AG04449 (cell line): ENCODE measurements at regions not wholly inside any gene's neighbourhood (a gene's known extent, or its start where the extent isn't known, plus 50 kb on each side); places are given as distances from the start of the nearest gene placed in this dataset.

Experiments
- CTCF ChIA-PET: fragments of 350-600 bp; formaldehyde crosslinking; extraction: SDS; loops from one replicate; lab custom pipeline; 2021; ENCODE audit warnings: antibody characterized with exemption; lab: Yijun Ruan, JAX
- POLR2A ChIA-PET: fragments of 400-600, 350-600 bp; formaldehyde crosslinking; extraction: SDS; loops from one replicate; lab custom pipeline; 2020; ENCODE audit warnings: antibody characterized with exemption, inconsistent platforms; lab: Yijun Ruan, JAX
- DNase-seq: peaks from one replicate; pipeline ENCODE4 v3.0.0-alpha.2; 2010; ENCODE audit warnings: low read depth, low spot score
- H3K4me3 ChIP-seq: 2 replicates; pipeline ENCODE4 v1.5.1; 2011; ENCODE audit warnings: low read depth, mild to moderate bottlenecking, control low read depth, low read length
- CTCF ChIP-seq: IDR thresholded peaks from one replicate; pipeline ENCODE4 v1.5.1; 2011; ENCODE audit warnings: mild to moderate bottlenecking, moderate library complexity, low read length, control low read depth, inconsistent platforms; ENCODE audit not compliant: insufficient read depth; ENCODE audit errors: missing control alignments

- TF ChIP-seq CTCF, result no peak
- DNase-seq, result no peak
- ChIA-PET CTCF (no interaction called here), POLR2A (no interaction called here)
- H3K4me3 ChIP-seq, result no peak overlapping the region
These were observed 290.7 kb upstream of the LMCD1 start for GRCh38 chr3:8210882-8211341.

- CTCF ChIA-PET, result interaction anchor here (1.5 kb wide), 1 partner anchor 27 kb away, joined by 3 read pairs; no protein-coding TSS in a partner anchor
- POLR2A ChIA-PET, result no interaction called here
These were observed 288.8 kb upstream of the LMCD1 start for GRCh38 chr3:8212794-8213193.

GRCh38 chr3:8213286-8213685, 288.3 kb upstream of the LMCD1 start:
- CTCF ChIA-PET, result interaction anchor here (1.5 kb wide), 1 partner anchor 27 kb away, joined by 3 read pairs; no protein-coding TSS in a partner anchor
- no peak for DNase-seq
- TF ChIP-seq CTCF, result no peak
- POLR2A ChIA-PET, result no interaction called here
- no peak overlapping the region for H3K4me3 ChIP-seq

More at GRCh38 chr3:8212794-8213193, 288.8 kb upstream of the LMCD1 start:
- no peak for DNase-seq
- no peak overlapping the region for H3K4me3 ChIP-seq
- TF ChIP-seq CTCF, result no peak

- ChIA-PET CTCF (no interaction called here), POLR2A (no interaction called here)
- no peak for TF ChIP-seq CTCF
- no peak overlapping the region for H3K4me3 ChIP-seq
- DNase-seq, result no peak
These were observed 285.8 kb upstream of the LMCD1 start for GRCh38 chr3:8215821-8216220.

- TF ChIP-seq CTCF, result no peak
- ChIA-PET CTCF (interaction anchor here (1.6 kb wide), 1 partner anchor 21 kb away, joined by 9 read pairs; no protein-coding TSS in a partner anchor), POLR2A (no interaction called here)
- no peak for DNase-seq
- no peak overlapping the region for H3K4me3 ChIP-seq
These were observed 283.2 kb upstream of the LMCD1 start for GRCh38 chr3:8218353-8218940.

- POLR2A ChIA-PET, result no interaction called here
- TF ChIP-seq CTCF, result no peak
- no peak for DNase-seq
- CTCF ChIA-PET, result interaction anchor here (1.5 kb wide), 1 partner anchor 19 kb away, joined by 5 read pairs; no protein-coding TSS in a partner anchor
- no peak overlapping the region for H3K4me3 ChIP-seq
These were observed 281.3 kb upstream of the LMCD1 start for GRCh38 chr3:8220291-8220690.
